GM12892 (cell line): ENCODE measurements at regions not wholly inside any gene's neighbourhood (a gene's known extent, or its start where the extent isn't known, plus 50 kb on each side); places are given as distances from the start of the nearest gene placed in this dataset.

Experiments used
- POLR2A ChIP-seq: IDR thresholded peaks from 2 replicates; pipeline ENCODE4 v1.6.1; 2011; ENCODE audit warnings: low read depth, low read length, control low read depth
- POLR2AphosphoS5 ChIP-seq: IDR thresholded peaks from 2 replicates; pipeline ENCODE4 v1.6.1; 2011; ENCODE audit warnings: low read depth, low read length, control low read depth
- TAF1 ChIP-seq: IDR thresholded peaks from 2 replicates; pipeline ENCODE4 v1.6.1; 2011; ENCODE audit warnings: low read depth, mild to moderate bottlenecking, control low read depth, low read length, borderline replicate concordance

DNA sequence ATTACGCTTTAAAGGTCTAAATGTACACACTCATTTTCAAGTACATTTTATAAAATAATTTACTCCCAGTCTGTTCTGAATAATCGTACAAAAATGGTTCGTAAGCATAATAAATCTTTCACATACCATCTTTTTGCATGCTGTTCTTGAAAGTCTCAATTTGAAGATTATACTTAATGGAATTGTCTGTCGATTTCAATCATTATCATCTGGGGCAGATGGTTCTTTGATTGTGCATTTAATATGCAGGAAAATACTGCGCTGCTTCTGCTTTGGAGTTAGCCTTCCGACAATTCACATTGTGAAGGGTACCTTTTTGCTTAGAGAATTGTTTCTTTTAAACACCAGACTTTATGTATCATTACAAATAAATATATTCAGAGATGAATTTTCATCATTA, 262.8 kb downstream of the ABCC12 start:
- no peak for TF ChIP-seq TAF1
- no peak for TF ChIP-seq POLR2A
- no peak for TF ChIP-seq POLR2AphosphoS5
